SK-N-SH (cell line): ENCODE measurements at regions not wholly inside any gene's neighbourhood (a gene's known extent, or its start where the extent isn't known, plus 50 kb on each side); places are given as distances from the start of the nearest gene placed in this dataset.

Experiments used
- CTCF ChIA-PET: fragments of 300-600, 350-600 bp; formaldehyde crosslinking; extraction: SDS; loops from one replicate; lab custom pipeline; 2021; lab: Yijun Ruan, JAX
- POLR2A ChIA-PET: fragments of 350-600 bp; sonication (Branson Sonifier 250); formaldehyde crosslinking; extraction: SDS; loops from one replicate; lab custom pipeline; 2020; ENCODE audit warnings: antibody characterized with exemption, inconsistent platforms; lab: Yijun Ruan, JAX
- DNase-seq: peaks from one replicate; pipeline ENCODE4 v3.0.0; 2012
- H2AFZ ChIP-seq: fragments of 200-600 bp; sonication (generic); 2 replicates; pipeline ENCODE4 v1.8.1; 2016; ENCODE audit warnings: antibody characterized with exemption, mild to moderate bottlenecking, low read depth
- H3F3A ChIP-seq: fragments of 200-600 bp; sonication (generic); replicated peaks from 2 replicates; pipeline ENCODE3; 2016; ENCODE audit warnings: antibody characterized with exemption, mild to moderate bottlenecking; ENCODE audit not compliant: insufficient read depth
- H3K27ac ChIP-seq, 2 experiments: fragments of 200-500 bp in 1 of 2; fragments of 200-600 bp in 1 of 2; sonication (Bioruptor generic) in 1 of 2; sonication (generic), shearing (Covaris generic) in 1 of 2; 2 replicates each; pipeline versions ENCODE4 v1.5.1 to v1.6.1; 2014 to 2016; ENCODE audit warnings: low read depth in 2 of 2, inconsistent platforms in 1 of 2, low read length in 1 of 2, mild to moderate bottlenecking in 1 of 2, mixed read lengths in 1 of 2
- H3K27me3 ChIP-seq: fragments of 200-600 bp; sonication (generic), shearing (Covaris generic); 2 replicates; pipeline ENCODE4 v1.6.1; 2016; ENCODE audit warnings: mixed run types; ENCODE audit not compliant: insufficient read depth
- H3K36me3 ChIP-seq, 2 experiments: fragments of 200-500 bp in 1 of 2; fragments of 200-600 bp in 1 of 2; sonication (Bioruptor generic) in 1 of 2; sonication (generic) in 1 of 2; replicated peaks in 1 of 2; 2 replicates each; pipeline versions ENCODE3 to v1.5.1; 2014 to 2016; ENCODE audit warnings: low read length in 1 of 2, mild to moderate bottlenecking in 1 of 2; ENCODE audit not compliant: insufficient read depth in 2 of 2, control insufficient read depth in 1 of 2
- H3K4me1 ChIP-seq, 2 experiments: fragments of 200-500 bp in 1 of 2; fragments of 200-600 bp in 1 of 2; sonication (Bioruptor generic) in 1 of 2; sonication (generic), shearing (Covaris generic) in 1 of 2; 2 replicates each; pipeline versions ENCODE4 v1.5.1 to v1.6.1; 2014 to 2016; ENCODE audit warnings: low read depth in 1 of 2, low read length in 1 of 2, mixed run types in 1 of 2; ENCODE audit not compliant: insufficient read depth in 2 of 2, control insufficient read depth in 1 of 2
- H3K4me2 ChIP-seq: fragments of 200-600 bp; sonication (generic), shearing (Covaris generic); 2 replicates; pipeline ENCODE4 v1.6.1; 2017; ENCODE audit warnings: mixed run types
- H3K4me3 ChIP-seq, 2 experiments: fragments of 200-500 bp in 1 of 2; fragments of 200-600 bp in 1 of 2; sonication (Bioruptor generic) in 1 of 2; sonication (generic), shearing (Covaris generic) in 1 of 2; 2 replicates each; pipeline versions ENCODE4 v1.5.1 to v1.8.1; 2014 to 2016; ENCODE audit warnings: low read depth in 2 of 2, inconsistent platforms in 1 of 2, low read length in 1 of 2, mild to moderate bottlenecking in 1 of 2, mixed read lengths in 1 of 2, moderate library complexity in 1 of 2
- H3K79me2 ChIP-seq: fragments of 200-600 bp; sonication (generic); 2 replicates; pipeline ENCODE4 v1.8.1; 2017; ENCODE audit warnings: mild to moderate bottlenecking; ENCODE audit not compliant: insufficient read depth
- H3K9ac ChIP-seq: fragments of 200-600 bp; sonication (generic); 2 replicates; pipeline ENCODE4 v1.6.1; 2017; ENCODE audit warnings: mixed run types
- H3K9me2 ChIP-seq: fragments of 200-600 bp; sonication (generic); 2 replicates; pipeline ENCODE4 v1.6.1; 2017; ENCODE audit warnings: mixed run types
- H3K9me3 ChIP-seq: fragments of 200-600 bp; sonication (generic); 2 replicates; pipeline ENCODE4 v1.6.1; 2017; ENCODE audit warnings: mixed run types, mild to moderate bottlenecking, moderate library complexity
- H4K20me1 ChIP-seq: fragments of 200-600 bp; sonication (generic); 2 replicates; pipeline ENCODE4 v1.6.1; 2017; ENCODE audit warnings: mild to moderate bottlenecking, mixed run types; ENCODE audit not compliant: insufficient read depth
- CTCF ChIP-seq: fragments of 200-600 bp; sonication (generic); IDR thresholded peaks from 2 replicates; pipeline ENCODE4 v1.6.1; 2017; ENCODE audit warnings: antibody characterized with exemption, mild to moderate bottlenecking, moderate library complexity
- ELF1 ChIP-seq: IDR thresholded peaks from 2 replicates; pipeline ENCODE4 v1.4.0; 2012
- FOSL2 ChIP-seq: IDR thresholded peaks from 2 replicates; pipeline ENCODE4 v1.4.0; 2012; ENCODE audit warnings: low read depth, mild to moderate bottlenecking, moderate library complexity, borderline replicate concordance
- FOXM1 ChIP-seq: IDR thresholded peaks from 2 replicates; pipeline ENCODE4 v1.4.0; 2012; ENCODE audit warnings: low read depth, mild to moderate bottlenecking
- GABPA ChIP-seq: IDR thresholded peaks from 2 replicates; pipeline ENCODE4 v1.4.0; 2012; ENCODE audit warnings: low read depth, mild to moderate bottlenecking
- JUND ChIP-seq: IDR thresholded peaks from 2 replicates; pipeline ENCODE4 v1.4.0; 2012
- MAX ChIP-seq: IDR thresholded peaks from 2 replicates; pipeline ENCODE4 v1.4.0; 2012; ENCODE audit warnings: low read depth
- MEF2A ChIP-seq: IDR thresholded peaks from 2 replicates; pipeline ENCODE4 v1.4.0; 2012; ENCODE audit warnings: low read depth, borderline replicate concordance
- MXI1 ChIP-seq: IDR thresholded peaks from 2 replicates; pipeline ENCODE4 v1.6.1; 2012; ENCODE audit warnings: mild to moderate bottlenecking, low read depth, low read length, improper control_type of control experiment
- NRF1 ChIP-seq: IDR thresholded peaks from 2 replicates; pipeline ENCODE4 v1.6.1; 2012; ENCODE audit warnings: low read depth, mild to moderate bottlenecking, low read length
- POLR2AphosphoS5 ChIP-seq: IDR thresholded peaks from 2 replicates; pipeline ENCODE4 v1.6.1; 2012; ENCODE audit warnings: low read depth, low read length
- RFX5 ChIP-seq: IDR thresholded peaks from 2 replicates; pipeline ENCODE4 v1.6.1; 2012; ENCODE audit warnings: mild to moderate bottlenecking, improper control_type of control experiment, low read length
- TAF1 ChIP-seq: IDR thresholded peaks from 2 replicates; pipeline ENCODE4 v1.6.1; 2012; ENCODE audit warnings: low read depth, mild to moderate bottlenecking, low read length, moderate library complexity, borderline replicate concordance
- TEAD4 ChIP-seq: IDR thresholded peaks from 2 replicates; pipeline ENCODE4 v1.4.0; 2012; ENCODE audit warnings: mild to moderate bottlenecking, borderline replicate concordance; ENCODE audit not compliant: insufficient read depth
- USF1 ChIP-seq: IDR thresholded peaks from 2 replicates; pipeline ENCODE4 v1.4.0; 2012; ENCODE audit warnings: low read depth, borderline replicate concordance
- USF2 ChIP-seq: fragments of 150-350 bp; IDR thresholded peaks from 2 replicates; pipeline ENCODE4 v1.6.1; 2017; ENCODE audit warnings: antibody characterized with exemption, low read length, low read depth, borderline replicate concordance
- WGBS: methylation state at CpG from one replicate; pipeline ENCODE4 v1.1.6; 2017; ENCODE audit warnings: low lambda C conversion rate; 5-methylcytosine and 5-hydroxymethylcytosine counted together

GRCh38 chr4:83780053-83780733 lies 244.3 kb downstream of the GPAT3 start:
- no peak for TF ChIP-seq POLR2AphosphoS5
- TF ChIP-seq NRF1 = no peak
- TF ChIP-seq ELF1 = no peak
- peak; percentile 29 for TF ChIP-seq CTCF
- no peaks in the 10 kb centered on the region for H3K9me3 ChIP-seq
- no peak overlapping the region for H2AFZ ChIP-seq
- no peak overlapping the region for H3K9ac ChIP-seq
- WGBS = 30% methylated on average over 4 of the region's 4 CpGs
- ChIA-PET CTCF (no interaction called here), POLR2A (no interaction called here)
- peaks cover 4% of the 10 kb centered on the region; the same call in 1 of the 2 replicates for H3K27me3 ChIP-seq
- H3K9me2 ChIP-seq = no peaks in the 10 kb centered on the region
- no peak overlapping the region for H3K4me2 ChIP-seq
- H3F3A ChIP-seq = no peaks in the 10 kb centered on the region
- no peaks in the 10 kb centered on the region for H3K79me2 ChIP-seq
- no peaks in the 10 kb centered on the region for H4K20me1 ChIP-seq
- no peak overlapping the region for H3K4me3 ChIP-seq
- no peak overlapping the region for H3K27ac ChIP-seq
- H3K4me1 ChIP-seq = no peaks in the 10 kb centered on the region
- no peak for DNase-seq
- H3K36me3 ChIP-seq = no peaks in the 10 kb centered on the region

GRCh38 chr4:83779103-83780052 lies 243.5 kb downstream of the GPAT3 start:
- H3K27me3 ChIP-seq = peaks cover 4% of the 10 kb centered on the region; the same call in 1 of the 2 replicates
- 49% methylated on average over 12 of the region's 12 CpGs for whole genome bisulfite sequencing
- H3K9ac ChIP-seq = no peak overlapping the region
- no peaks in the 10 kb centered on the region for H3K9me3 ChIP-seq
- no peaks in the 10 kb centered on the region for H3K9me2 ChIP-seq
- DNase-seq = no peak
- H3K4me3 ChIP-seq = no peak overlapping the region
- TF ChIP-seq TAF1 (no peak), FOSL2 (no peak), FOXM1 (no peak)
- no peaks in the 10 kb centered on the region for H4K20me1 ChIP-seq
- no peaks in the 10 kb centered on the region for H3K79me2 ChIP-seq
- H2AFZ ChIP-seq = no peak overlapping the region
- no peaks in the 10 kb centered on the region for H3K36me3 ChIP-seq
- ChIA-PET POLR2A (no interaction called here), CTCF (no interaction called here)
- H3K4me1 ChIP-seq = no peaks in the 10 kb centered on the region
- H3F3A ChIP-seq = no peaks in the 10 kb centered on the region
- H3K27ac ChIP-seq = no peak overlapping the region
- no peak overlapping the region for H3K4me2 ChIP-seq

GRCh38 chr4:83772685-83773084 lies 236.8 kb downstream of the GPAT3 start:
- DNase-seq = no peak
- H3K27me3 ChIP-seq = peaks cover 4% of the 10 kb centered on the region; the same call in 1 of the 2 replicates
- WGBS = 13% methylated on average over 2 of the region's 2 CpGs
- no peaks in the 10 kb centered on the region for H3K36me3 ChIP-seq
- no peaks in the 10 kb centered on the region for H3K4me1 ChIP-seq
- H3K9me2 ChIP-seq = no peaks in the 10 kb centered on the region
- H3K4me3 ChIP-seq = no peak overlapping the region
- no peak overlapping the region for H2AFZ ChIP-seq
- no peaks in the 10 kb centered on the region for H3F3A ChIP-seq
- no peak overlapping the region for H3K4me2 ChIP-seq
- H3K9me3 ChIP-seq = no peaks in the 10 kb centered on the region
- H3K9ac ChIP-seq = no peak overlapping the region
- CTCF ChIA-PET = no interaction called here
- H3K79me2 ChIP-seq = no peaks in the 10 kb centered on the region
- no peak overlapping the region for H3K27ac ChIP-seq
- POLR2A ChIA-PET = no interaction called here
- H4K20me1 ChIP-seq = no peaks in the 10 kb centered on the region
- TF ChIP-seq POLR2AphosphoS5 = no peak
- no peak for TF ChIP-seq USF2
- no peak for TF ChIP-seq MAX
- no peak for TF ChIP-seq ELF1
- no peak for TF ChIP-seq MEF2A
- no peak for TF ChIP-seq TEAD4
- TF ChIP-seq JUND = no peak
- no peak for TF ChIP-seq GABPA
- TF ChIP-seq USF1 = no peak
- no peak for TF ChIP-seq NRF1
- no peak for TF ChIP-seq RFX5
- TF ChIP-seq TAF1 = no peak
- TF ChIP-seq FOXM1 = no peak
- TF ChIP-seq MXI1 = no peak
- TF ChIP-seq FOSL2 = no peak
